Activated CD4-positive, alpha-beta memory T cell treated with anti-CD3 and anti-CD28 coated beads for 36 hours (primary cell): ENCODE measurements at regions not wholly inside any gene's neighbourhood (a gene's known extent, or its start where the extent isn't known, plus 50 kb on each side); places are given as distances from the start of the nearest gene placed in this dataset.

Source experiments
- CTCF ChIA-PET: fragments of 350-600 bp; sonication (Branson Sonifier 250); formaldehyde crosslinking; loops from one replicate; lab custom pipeline; 2021; ENCODE audit warnings: antibody characterized with exemption, inconsistent platforms; lab: Charles Lee
- POLR2A ChIA-PET: fragments of 350-600 bp; sonication (Branson Sonifier 250); formaldehyde crosslinking; loops from one replicate; lab custom pipeline; 2021; ENCODE audit warnings: antibody characterized with exemption; lab: Charles Lee
- DNase-seq: peaks from one replicate; pipeline ENCODE4 v3.0.0-alpha.2; 2020
- H3K27ac Mint-ChIP-seq: one replicate; pipeline ENCODE4 v1.8.0; 2021; ENCODE audit warnings: mixed read lengths
- H3K27me3 Mint-ChIP-seq: one replicate; pipeline ENCODE4 v1.8.0; 2021; ENCODE audit warnings: mixed read lengths
- H3K36me3 Mint-ChIP-seq: one replicate; pipeline ENCODE4 v1.8.0; 2021; ENCODE audit warnings: mixed read lengths
- H3K4me1 Mint-ChIP-seq: one replicate; pipeline ENCODE4 v1.8.0; 2021; ENCODE audit warnings: low read depth, mixed read lengths
- H3K4me3 Mint-ChIP-seq: one replicate; pipeline ENCODE4 v1.8.0; 2021; ENCODE audit warnings: mild to moderate bottlenecking, mixed read lengths
- H3K9me3 Mint-ChIP-seq: one replicate; pipeline ENCODE4 v1.8.0; 2021; ENCODE audit warnings: mixed read lengths
- intact Hi-C: fragments of 100-400 bp; cut with micrococcal nuclease; formaldehyde crosslinking; loops from one replicate; pipeline ENCODE4 v1.15.1; 2023

GRCh38 chr4:38453253-38453881 lies 210.6 kb upstream of the KLF3 start:
- Mint-ChIP-seq H3K27ac (no peak overlapping the region), H3K4me3 (no peak overlapping the region), H3K27me3 (peaks cover 13% of the 10 kb centered on the region), H3K4me1 (peaks cover 53% of the 10 kb centered on the region), H3K9me3 (peaks cover 7% of the 10 kb centered on the region), H3K36me3 (peaks cover 8% of the 10 kb centered on the region)
- intact Hi-C loops: loop anchor here (10.0 kb wide), 1 partner anchor 111 kb away; no protein-coding TSS in a partner anchor
- no peak for DNase-seq
- ChIA-PET CTCF (interaction anchor here (1.0 to 2.3 kb wide), 2 partner anchors 116 to 134 kb away, joined by 3 to 7 read pairs; no protein-coding TSS in a partner anchor), POLR2A (no interaction called here)

GRCh38 chr4:38454284-38454683 lies 209.7 kb upstream of the KLF3 start:
- ChIA-PET CTCF (interaction anchor here (0.7 to 2.3 kb wide), 3 partner anchors 117 to 221 kb away, joined by 3 to 7 read pairs (median 3); no protein-coding TSS in a partner anchor), POLR2A (interaction anchor here (0.6 kb wide), 1 partner anchor 770 kb away, joined by 3 read pairs; no protein-coding TSS in a partner anchor)
- H3K4me3 Mint-ChIP-seq: no peak overlapping the region
- H3K4me1 Mint-ChIP-seq: peaks cover 52% of the 10 kb centered on the region
- intact Hi-C loops: loop anchor here (2.0 to 10.0 kb wide), 5 partner anchors 43 to 323 kb away; no protein-coding TSS in a partner anchor
- peaks cover 7% of the 10 kb centered on the region for H3K36me3 Mint-ChIP-seq
- H3K27ac Mint-ChIP-seq: peak overlapping the region; percentile 7
- peaks cover 6% of the 10 kb centered on the region for H3K9me3 Mint-ChIP-seq
- peaks cover 13% of the 10 kb centered on the region for H3K27me3 Mint-ChIP-seq
- no peak for DNase-seq

- H3K27me3 Mint-ChIP-seq: peaks cover 15% of the 10 kb centered on the region
- peaks cover 49% of the 10 kb centered on the region for H3K4me1 Mint-ChIP-seq
- no peak overlapping the region for H3K4me3 Mint-ChIP-seq
- intact Hi-C loops: loop anchor here (1.0 to 10.0 kb wide), 6 partner anchors 44 to 324 kb away; no protein-coding TSS in a partner anchor
- DNase-seq: no peak
- POLR2A ChIA-PET: interaction anchor here (0.9 kb wide), 1 partner anchor 136 kb away, joined by 3 read pairs; no protein-coding TSS in a partner anchor
- CTCF ChIA-PET: no interaction called here
- H3K9me3 Mint-ChIP-seq: peaks cover 3% of the 10 kb centered on the region
- H3K36me3 Mint-ChIP-seq: peaks cover 4% of the 10 kb centered on the region
- H3K27ac Mint-ChIP-seq: peak overlapping the region; percentile 79
These were observed 208.7 kb upstream of the KLF3 start for GRCh38 chr4:38455092-38455862.

- peaks cover 3% of the 10 kb centered on the region for H3K9me3 Mint-ChIP-seq
- H3K4me3 Mint-ChIP-seq: no peak overlapping the region
- POLR2A ChIA-PET: interaction anchor here (0.9 kb wide), 1 partner anchor 137 kb away, joined by 3 read pairs; no protein-coding TSS in a partner anchor
- intact Hi-C loops: loop anchor here (10.0 kb wide), 1 partner anchor 109 kb away; no protein-coding TSS in a partner anchor
- CTCF ChIA-PET: no interaction called here
- H3K4me1 Mint-ChIP-seq: peaks cover 49% of the 10 kb centered on the region
- H3K27me3 Mint-ChIP-seq: peaks cover 15% of the 10 kb centered on the region
- peak overlapping the region; percentile 79 for H3K27ac Mint-ChIP-seq
- DNase-seq: no peak
- H3K36me3 Mint-ChIP-seq: peaks cover 4% of the 10 kb centered on the region
These were observed 207.9 kb upstream of the KLF3 start for GRCh38 chr4:38456096-38456495.

DNA sequence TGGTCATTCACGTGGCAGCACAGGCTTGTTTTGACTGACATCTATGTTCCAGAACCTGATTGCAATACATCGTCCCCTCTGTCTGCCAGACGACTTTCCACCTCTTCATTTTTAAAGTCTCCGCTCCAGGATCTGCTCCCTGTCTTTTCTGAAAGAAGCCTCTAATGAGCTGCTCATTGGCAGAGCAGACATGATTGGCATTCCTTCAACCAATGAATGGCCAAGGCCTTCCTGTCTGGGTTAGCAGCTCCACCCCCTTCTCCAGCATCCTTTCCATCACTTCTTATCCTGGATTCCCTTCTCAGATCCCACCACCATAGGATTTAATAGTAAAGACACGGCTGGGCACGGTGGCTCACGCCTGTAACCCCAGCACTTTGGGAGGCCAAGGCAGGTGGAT lies 202.7 kb upstream of the KLF3 start:
- Mint-ChIP-seq H3K27me3 (peaks cover 6% of the 10 kb centered on the region), H3K4me1 (peaks cover 14% of the 10 kb centered on the region), H3K27ac (no peak overlapping the region), H3K36me3 (no peaks in the 10 kb centered on the region), H3K4me3 (no peak overlapping the region), H3K9me3 (peaks cover under 1% of the 10 kb centered on the region)
- intact Hi-C loops: no loop called here
- CTCF ChIA-PET: interaction anchor here (1.0 kb wide), 1 partner anchor 21 kb away, joined by 3 read pairs; no protein-coding TSS in a partner anchor
- DNase-seq: no peak
- POLR2A ChIA-PET: no interaction called here

- ChIA-PET CTCF (interaction anchor here (1.0 kb wide), 1 partner anchor 20 kb away, joined by 3 read pairs; no protein-coding TSS in a partner anchor), POLR2A (no interaction called here)
- intact Hi-C loops: no loop called here
- Mint-ChIP-seq H3K9me3 (peaks cover 11% of the 10 kb centered on the region), H3K4me3 (no peak overlapping the region), H3K27ac (no peak overlapping the region), H3K27me3 (peaks cover 2% of the 10 kb centered on the region), H3K4me1 (peaks cover 11% of the 10 kb centered on the region), H3K36me3 (peaks cover 10% of the 10 kb centered on the region)
- no peak for DNase-seq
These were observed 201.5 kb upstream of the KLF3 start for GRCh38 chr4:38462367-38463055.

DNA sequence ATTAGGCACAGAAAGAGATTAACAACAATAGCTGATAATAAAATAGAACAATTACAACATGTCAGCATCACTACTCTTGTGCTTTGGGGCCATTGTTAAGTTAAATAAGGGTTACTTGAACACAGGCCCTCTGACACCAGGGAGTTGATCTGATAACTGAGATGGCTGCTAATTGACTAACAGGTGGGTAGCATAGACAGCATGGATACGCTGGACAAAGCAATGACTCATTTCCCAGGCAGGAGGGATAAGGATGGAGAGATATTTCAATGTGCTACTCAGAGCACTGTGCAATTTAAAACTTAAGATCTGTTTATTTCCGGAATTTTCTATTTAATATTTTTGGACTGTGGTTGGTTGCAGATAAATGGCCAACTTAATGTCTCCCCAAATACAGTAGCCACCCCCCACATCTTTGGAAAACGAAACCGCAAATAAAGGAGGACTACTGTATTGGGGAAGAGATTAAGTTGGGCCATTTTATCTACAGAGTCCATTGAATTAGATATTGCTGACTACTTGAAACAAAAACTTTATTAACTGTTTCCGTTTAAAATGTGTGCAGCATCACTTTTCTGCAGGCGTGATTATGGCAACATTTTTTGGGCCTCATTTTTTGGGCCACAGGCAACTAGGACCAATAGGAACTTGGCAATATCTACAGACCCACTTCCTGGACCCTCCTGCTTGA lies 200.6 kb upstream of the KLF3 start:
- H3K4me3 Mint-ChIP-seq: no peak overlapping the region
- H3K9me3 Mint-ChIP-seq: peaks cover 11% of the 10 kb centered on the region
- H3K36me3 Mint-ChIP-seq: peaks cover 10% of the 10 kb centered on the region
- ChIA-PET POLR2A (no interaction called here), CTCF (no interaction called here)
- intact Hi-C loops: no loop called here
- peaks cover 2% of the 10 kb centered on the region for H3K27me3 Mint-ChIP-seq
- H3K4me1 Mint-ChIP-seq: peaks cover 11% of the 10 kb centered on the region
- H3K27ac Mint-ChIP-seq: no peak overlapping the region
- DNase-seq: no peak

DNA sequence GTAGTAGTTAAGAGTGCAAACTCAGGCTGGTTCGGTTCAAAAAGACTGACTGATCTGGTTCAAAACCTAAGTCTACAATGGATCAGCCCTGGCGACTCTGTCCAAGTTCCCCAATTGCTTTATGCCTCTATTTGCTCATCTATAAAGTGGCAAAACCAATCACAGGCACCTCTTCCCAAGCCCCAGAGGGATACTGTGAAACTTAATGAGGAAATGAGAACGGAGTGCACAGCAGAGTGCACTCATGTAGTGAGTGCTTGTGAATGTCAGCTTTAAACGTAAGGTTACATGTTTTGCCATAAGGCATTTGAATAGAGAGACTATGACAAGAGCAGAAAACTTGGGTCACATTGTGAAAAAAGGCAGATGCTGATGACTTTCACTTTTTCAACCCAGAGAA lies 199.7 kb upstream of the KLF3 start:
- POLR2A ChIA-PET: no interaction called here
- CTCF ChIA-PET: no interaction called here

GRCh38 chr4:38466401-38466800 lies 197.6 kb upstream of the KLF3 start:
- POLR2A ChIA-PET: no interaction called here

More for the DNA sequence above, 199.7 kb upstream of the KLF3 start:
- Mint-ChIP-seq H3K9me3 (peaks cover 11% of the 10 kb centered on the region), H3K4me1 (peaks cover 11% of the 10 kb centered on the region), H3K27me3 (peaks cover 2% of the 10 kb centered on the region), H3K36me3 (peaks cover 10% of the 10 kb centered on the region), H3K4me3 (no peak overlapping the region), H3K27ac (no peak overlapping the region)
- intact Hi-C loops: no loop called here
- no peak for DNase-seq

DNA sequence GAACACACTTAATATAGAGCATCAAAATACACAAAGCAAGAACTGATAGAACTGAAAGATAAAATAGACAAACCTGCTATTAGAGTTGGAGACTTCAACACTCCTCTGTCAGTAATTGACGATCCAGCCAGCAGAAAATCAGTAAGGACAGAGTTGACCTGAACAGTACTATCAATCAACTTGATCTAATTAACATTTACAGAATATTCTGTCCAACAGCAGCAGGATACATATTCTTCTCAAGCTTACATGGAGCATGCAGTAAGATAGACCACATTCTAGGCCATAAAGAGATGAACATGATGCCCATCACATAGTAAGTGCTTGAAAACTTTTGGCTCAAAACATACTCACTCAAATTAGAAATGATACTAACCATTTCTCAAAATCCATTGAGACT lies 196.7 kb upstream of the KLF3 start:
- no peak for DNase-seq
- Mint-ChIP-seq H3K36me3 (peaks cover 10% of the 10 kb centered on the region), H3K4me1 (peaks cover 11% of the 10 kb centered on the region), H3K9me3 (peaks cover 11% of the 10 kb centered on the region), H3K27me3 (no peaks in the 10 kb centered on the region), H3K4me3 (no peak overlapping the region), H3K27ac (no peak overlapping the region)
- intact Hi-C loops: no loop called here
- CTCF ChIA-PET: no interaction called here
- POLR2A ChIA-PET: no interaction called here

More at GRCh38 chr4:38466401-38466800, 197.6 kb upstream of the KLF3 start:
- H3K36me3 Mint-ChIP-seq: peaks cover 10% of the 10 kb centered on the region
- no peak for DNase-seq
- no peak overlapping the region for H3K4me3 Mint-ChIP-seq
- CTCF ChIA-PET: no interaction called here
- peaks cover 11% of the 10 kb centered on the region for H3K9me3 Mint-ChIP-seq
- intact Hi-C loops: no loop called here
- H3K27ac Mint-ChIP-seq: no peak overlapping the region
- H3K4me1 Mint-ChIP-seq: peaks cover 11% of the 10 kb centered on the region
- H3K27me3 Mint-ChIP-seq: no peaks in the 10 kb centered on the region

GRCh38 chr4:38468339-38468866 lies 195.6 kb upstream of the KLF3 start:
- H3K4me3 Mint-ChIP-seq: no peak overlapping the region
- H3K27me3 Mint-ChIP-seq: no peaks in the 10 kb centered on the region
- peaks cover 11% of the 10 kb centered on the region for H3K9me3 Mint-ChIP-seq
- intact Hi-C loops: no loop called here
- ChIA-PET CTCF (no interaction called here), POLR2A (no interaction called here)
- peaks cover 10% of the 10 kb centered on the region for H3K36me3 Mint-ChIP-seq
- H3K27ac Mint-ChIP-seq: no peak overlapping the region
- peaks cover 11% of the 10 kb centered on the region for H3K4me1 Mint-ChIP-seq
- no peak for DNase-seq
